ENCODE measurements at regions not wholly inside any gene's neighbourhood (a gene's known extent, or its start where the extent isn't known, plus 50 kb on each side); places are given as distances from the start of the nearest gene placed in this dataset.

- H3K9me3 ChIP-seq (ENCODE audit: control insufficient read depth, insufficient read depth, low read length): no peaks in the 10 kb centered on the region
- no peak overlapping the region for H3K27ac ChIP-seq (ENCODE audit: low read depth, low read length)
- H3K36me3 ChIP-seq (ENCODE audit: control insufficient read depth, insufficient read depth, low read length): no peaks in the 10 kb centered on the region
- H3K27me3 ChIP-seq (ENCODE audit: control insufficient read depth, insufficient read depth, low read length): no peaks in the 10 kb centered on the region
- no peak overlapping the region for H3K9ac ChIP-seq (ENCODE audit: low read depth, low read length)
- H3K4me3 ChIP-seq (ENCODE audit: low read depth, low read length): no peak overlapping the region
- H3K4me1 ChIP-seq (ENCODE audit: control insufficient read depth, insufficient read depth, low read length): peaks cover 23% of the 10 kb centered on the region
Measured at GRCh38 chr5:88436290-88436689, 167.6 kb upstream of the TMEM161B start.

DNA sequence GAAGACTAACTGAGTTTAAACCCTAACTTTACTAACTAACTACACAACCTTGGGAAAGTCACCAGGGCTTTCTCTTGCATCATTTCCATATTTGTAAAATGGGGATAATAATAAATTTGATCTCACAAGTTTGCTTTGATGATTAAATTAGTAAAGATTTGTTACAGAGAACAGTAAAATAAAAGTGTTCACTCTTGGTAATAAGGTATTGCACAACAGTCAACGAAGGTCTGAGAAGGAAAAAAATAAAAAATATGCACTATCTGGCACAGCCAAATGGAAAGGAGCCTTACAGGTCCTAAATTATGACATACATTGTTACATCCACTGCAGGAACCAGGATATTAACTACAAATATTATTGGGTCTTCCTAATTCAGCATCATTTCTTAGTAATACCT lies 160.0 kb upstream of the TMEM161B start:
- H3K27ac ChIP-seq (ENCODE audit: low read depth, low read length): no peak overlapping the region
- no peaks in the 10 kb centered on the region for H3K27me3 ChIP-seq (ENCODE audit: control insufficient read depth, insufficient read depth, low read length)
- H3K9me3 ChIP-seq (ENCODE audit: control insufficient read depth, insufficient read depth, low read length): no peaks in the 10 kb centered on the region
- H3K36me3 ChIP-seq (ENCODE audit: control insufficient read depth, insufficient read depth, low read length): no peaks in the 10 kb centered on the region
- no peaks in the 10 kb centered on the region for H3K4me1 ChIP-seq (ENCODE audit: control insufficient read depth, insufficient read depth, low read length)
- no peak overlapping the region for H3K9ac ChIP-seq (ENCODE audit: low read depth, low read length)
- H3K4me3 ChIP-seq (ENCODE audit: low read depth, low read length): no peak overlapping the region

DNA sequence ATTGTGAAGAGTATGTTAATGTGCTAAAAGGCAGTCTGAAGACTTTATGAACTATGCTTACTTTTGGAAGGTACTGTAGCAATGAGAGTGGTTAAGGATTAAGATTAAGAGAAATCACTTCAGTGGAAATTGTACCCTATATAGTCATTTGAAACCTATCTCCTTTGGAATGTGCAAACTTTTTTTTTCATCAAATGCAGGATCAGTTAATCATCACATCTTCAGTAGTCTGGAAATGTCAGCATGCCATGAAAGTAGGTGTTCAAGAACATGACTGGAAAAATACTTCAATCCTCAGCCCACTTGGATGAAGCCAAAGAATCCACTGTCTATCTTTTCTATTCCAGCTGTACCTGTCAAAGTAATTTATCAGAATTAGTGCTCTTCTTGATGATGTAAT lies 157.8 kb upstream of the TMEM161B start:
- Histone ChIP-seq H3K4me1 (ENCODE audit: control insufficient read depth, insufficient read depth, low read length) (no peaks in the 10 kb centered on the region), H3K9me3 (ENCODE audit: control insufficient read depth, insufficient read depth, low read length) (no peaks in the 10 kb centered on the region), H3K27ac (ENCODE audit: low read depth, low read length) (no peak overlapping the region), H3K36me3 (ENCODE audit: control insufficient read depth, insufficient read depth, low read length) (no peaks in the 10 kb centered on the region), H3K4me3 (ENCODE audit: low read depth, low read length) (no peak overlapping the region), H3K27me3 (ENCODE audit: control insufficient read depth, insufficient read depth, low read length) (no peaks in the 10 kb centered on the region), H3K9ac (ENCODE audit: low read depth, low read length) (no peak overlapping the region)

GRCh38 chr5:88425124-88425523 lies 156.5 kb upstream of the TMEM161B start:
- Histone ChIP-seq H3K27ac (ENCODE audit: low read depth, low read length) (no peak overlapping the region), H3K36me3 (ENCODE audit: control insufficient read depth, insufficient read depth, low read length) (no peaks in the 10 kb centered on the region), H3K9me3 (ENCODE audit: control insufficient read depth, insufficient read depth, low read length) (no peaks in the 10 kb centered on the region), H3K4me3 (ENCODE audit: low read depth, low read length) (no peak overlapping the region), H3K27me3 (ENCODE audit: control insufficient read depth, insufficient read depth, low read length) (no peaks in the 10 kb centered on the region), H3K9ac (ENCODE audit: low read depth, low read length) (no peak overlapping the region), H3K4me1 (ENCODE audit: control insufficient read depth, insufficient read depth, low read length) (no peaks in the 10 kb centered on the region)

DNA sequence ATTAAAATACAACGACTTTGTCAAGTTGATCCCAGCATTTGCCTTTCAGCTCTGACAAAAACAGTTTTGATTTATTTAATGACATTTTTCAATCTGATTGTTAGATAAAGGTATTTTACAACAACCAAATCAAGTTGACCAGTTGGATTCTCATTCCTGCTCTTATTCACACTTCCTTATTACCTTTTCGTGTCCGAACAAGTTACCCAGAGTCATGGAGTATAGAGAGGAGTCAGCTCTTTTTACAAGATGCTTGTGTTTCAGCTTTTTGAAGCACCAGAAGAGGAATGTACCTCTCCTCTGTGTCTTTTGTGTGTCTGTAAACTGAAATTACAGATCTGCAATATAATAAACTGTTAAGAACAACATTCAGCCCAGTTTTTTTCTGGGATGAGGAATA lies 151.3 kb upstream of the TMEM161B start:
- no peak overlapping the region for H3K27ac ChIP-seq (ENCODE audit: low read depth, low read length)
- no peaks in the 10 kb centered on the region for H3K9me3 ChIP-seq (ENCODE audit: control insufficient read depth, insufficient read depth, low read length)
- no peaks in the 10 kb centered on the region for H3K27me3 ChIP-seq (ENCODE audit: control insufficient read depth, insufficient read depth, low read length)
- no peaks in the 10 kb centered on the region for H3K4me1 ChIP-seq (ENCODE audit: control insufficient read depth, insufficient read depth, low read length)
- H3K36me3 ChIP-seq (ENCODE audit: control insufficient read depth, insufficient read depth, low read length): no peaks in the 10 kb centered on the region
- no peak overlapping the region for H3K4me3 ChIP-seq (ENCODE audit: low read depth, low read length)
- H3K9ac ChIP-seq (ENCODE audit: low read depth, low read length): no peak overlapping the region

- Histone ChIP-seq H3K36me3 (ENCODE audit: control insufficient read depth, insufficient read depth, low read length) (no peaks in the 10 kb centered on the region), H3K4me3 (ENCODE audit: low read depth, low read length) (no peak overlapping the region), H3K9ac (ENCODE audit: low read depth, low read length) (no peak overlapping the region), H3K9me3 (ENCODE audit: control insufficient read depth, insufficient read depth, low read length) (no peaks in the 10 kb centered on the region), H3K27me3 (ENCODE audit: control insufficient read depth, insufficient read depth, low read length) (no peaks in the 10 kb centered on the region), H3K4me1 (ENCODE audit: control insufficient read depth, insufficient read depth, low read length) (peaks cover under 1% of the 10 kb centered on the region; the same call in 1 of the 2 replicates), H3K27ac (ENCODE audit: low read depth, low read length) (no peak overlapping the region)
Measured at GRCh38 chr5:88407341-88407740, 138.7 kb upstream of the TMEM161B start.

GRCh38 chr5:88405783-88406182 lies 137.1 kb upstream of the TMEM161B start:
- no peak overlapping the region for H3K9ac ChIP-seq (ENCODE audit: low read depth, low read length)
- H3K27ac ChIP-seq (ENCODE audit: low read depth, low read length): no peak overlapping the region
- H3K4me3 ChIP-seq (ENCODE audit: low read depth, low read length): no peak overlapping the region
- H3K4me1 ChIP-seq (ENCODE audit: control insufficient read depth, insufficient read depth, low read length): peaks cover 14% of the 10 kb centered on the region
- H3K36me3 ChIP-seq (ENCODE audit: control insufficient read depth, insufficient read depth, low read length): no peaks in the 10 kb centered on the region
- H3K27me3 ChIP-seq (ENCODE audit: control insufficient read depth, insufficient read depth, low read length): no peaks in the 10 kb centered on the region
- no peaks in the 10 kb centered on the region for H3K9me3 ChIP-seq (ENCODE audit: control insufficient read depth, insufficient read depth, low read length)

DNA sequence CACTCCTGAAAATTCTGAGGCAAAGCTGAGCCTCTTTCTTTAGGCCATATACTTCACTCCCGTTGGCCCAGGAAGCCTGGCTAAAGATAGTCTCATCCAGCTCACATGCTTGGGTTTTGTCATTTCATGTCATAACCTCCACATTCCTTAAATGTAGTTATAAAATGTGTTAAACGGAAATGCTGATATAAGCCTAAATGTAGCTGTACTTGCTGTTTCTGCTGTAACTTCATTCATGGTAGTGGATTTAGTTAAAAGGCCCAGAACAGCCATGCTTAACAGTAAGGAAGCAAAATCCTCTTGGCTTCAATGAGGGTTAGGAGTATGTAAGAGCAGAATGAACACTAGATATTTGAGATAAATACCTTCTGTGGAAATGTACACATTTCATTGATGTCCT lies 135.8 kb upstream of the TMEM161B start:
- Histone ChIP-seq H3K36me3 (ENCODE audit: control insufficient read depth, insufficient read depth, low read length) (no peaks in the 10 kb centered on the region), H3K27me3 (ENCODE audit: control insufficient read depth, insufficient read depth, low read length) (no peaks in the 10 kb centered on the region), H3K9me3 (ENCODE audit: control insufficient read depth, insufficient read depth, low read length) (no peaks in the 10 kb centered on the region), H3K27ac (ENCODE audit: low read depth, low read length) (no peak overlapping the region), H3K4me1 (ENCODE audit: control insufficient read depth, insufficient read depth, low read length) (peaks cover 25% of the 10 kb centered on the region), H3K9ac (ENCODE audit: low read depth, low read length) (no peak overlapping the region), H3K4me3 (ENCODE audit: low read depth, low read length) (no peak overlapping the region)

GRCh38 chr5:88401686-88402085 lies 133.0 kb upstream of the TMEM161B start:
- no peak overlapping the region; the same call in 1 of the 2 replicates for H3K4me3 ChIP-seq (ENCODE audit: low read depth, low read length)
- H3K27ac ChIP-seq (ENCODE audit: low read depth, low read length): no peak overlapping the region
- peaks cover 49% of the 10 kb centered on the region for H3K4me1 ChIP-seq (ENCODE audit: control insufficient read depth, insufficient read depth, low read length)
- H3K9ac ChIP-seq (ENCODE audit: low read depth, low read length): no peak overlapping the region
- no peaks in the 10 kb centered on the region for H3K9me3 ChIP-seq (ENCODE audit: control insufficient read depth, insufficient read depth, low read length)
- H3K27me3 ChIP-seq (ENCODE audit: control insufficient read depth, insufficient read depth, low read length): no peaks in the 10 kb centered on the region
- no peaks in the 10 kb centered on the region for H3K36me3 ChIP-seq (ENCODE audit: control insufficient read depth, insufficient read depth, low read length)

GRCh38 chr5:88401228-88401627 lies 132.6 kb upstream of the TMEM161B start:
- no peak overlapping the region for H3K4me3 ChIP-seq (ENCODE audit: low read depth, low read length)
- peaks cover 54% of the 10 kb centered on the region for H3K4me1 ChIP-seq (ENCODE audit: control insufficient read depth, insufficient read depth, low read length)
- no peaks in the 10 kb centered on the region for H3K27me3 ChIP-seq (ENCODE audit: control insufficient read depth, insufficient read depth, low read length)
- H3K27ac ChIP-seq (ENCODE audit: low read depth, low read length): no peak overlapping the region
- no peak overlapping the region for H3K9ac ChIP-seq (ENCODE audit: low read depth, low read length)
- no peaks in the 10 kb centered on the region for H3K36me3 ChIP-seq (ENCODE audit: control insufficient read depth, insufficient read depth, low read length)
- H3K9me3 ChIP-seq (ENCODE audit: control insufficient read depth, insufficient read depth, low read length): no peaks in the 10 kb centered on the region

- Histone ChIP-seq H3K27ac (ENCODE audit: low read depth, low read length) (no peak overlapping the region), H3K27me3 (ENCODE audit: control insufficient read depth, insufficient read depth, low read length) (no peaks in the 10 kb centered on the region), H3K9me3 (ENCODE audit: control insufficient read depth, insufficient read depth, low read length) (no peaks in the 10 kb centered on the region), H3K4me3 (ENCODE audit: low read depth, low read length) (no peak overlapping the region), H3K4me1 (ENCODE audit: control insufficient read depth, insufficient read depth, low read length) (peaks cover 70% of the 10 kb centered on the region), H3K36me3 (ENCODE audit: control insufficient read depth, insufficient read depth, low read length) (no peaks in the 10 kb centered on the region), H3K9ac (ENCODE audit: low read depth, low read length) (no peak overlapping the region)
Measured at GRCh38 chr5:88399561-88399960, 130.9 kb upstream of the TMEM161B start.

DNA sequence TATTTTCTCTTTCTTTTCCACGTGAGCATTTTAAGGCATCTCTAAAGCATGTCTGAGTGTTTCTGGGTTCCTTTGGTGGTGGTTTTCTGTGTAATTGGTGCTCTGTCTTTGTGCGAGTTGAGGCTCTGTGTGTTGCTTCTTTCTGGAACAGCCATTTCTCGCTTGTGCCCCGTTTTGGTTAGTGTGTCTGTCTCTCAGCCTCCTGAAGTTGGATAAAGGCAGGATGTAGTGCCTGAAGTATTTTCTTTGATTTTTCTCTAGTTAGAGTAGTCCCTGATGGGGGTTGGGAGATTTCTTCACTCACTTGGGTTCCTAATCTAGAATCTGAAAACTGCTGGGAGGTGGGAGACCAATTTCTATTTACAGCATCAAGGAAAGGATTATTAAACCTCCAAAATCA lies 129.7 kb upstream of the TMEM161B start:
- H3K9ac ChIP-seq (ENCODE audit: low read depth, low read length): no peak overlapping the region
- H3K36me3 ChIP-seq (ENCODE audit: control insufficient read depth, insufficient read depth, low read length): no peaks in the 10 kb centered on the region
- H3K4me1 ChIP-seq (ENCODE audit: control insufficient read depth, insufficient read depth, low read length): peaks cover 81% of the 10 kb centered on the region
- H3K9me3 ChIP-seq (ENCODE audit: control insufficient read depth, insufficient read depth, low read length): no peaks in the 10 kb centered on the region
- H3K4me3 ChIP-seq (ENCODE audit: low read depth, low read length): no peak overlapping the region
- no peaks in the 10 kb centered on the region for H3K27me3 ChIP-seq (ENCODE audit: control insufficient read depth, insufficient read depth, low read length)
- H3K27ac ChIP-seq (ENCODE audit: low read depth, low read length): no peak overlapping the region

All from HUES48 (cell line).